Stimulated activated CD4-positive, alpha-beta T cell treated with anti-CD3 and anti-CD28 coated beads, Interleukin-1b, Interleukin-23, amount 100 ng/mL, for 48 hours (primary cell): ENCODE measurements at regions not wholly inside any gene's neighbourhood (a gene's known extent, or its start where the extent isn't known, plus 50 kb on each side); places are given as distances from the start of the nearest gene placed in this dataset.
"Not testable (repeated sequence)": the region's sequence is repeated elsewhere in the genome, so short reads cannot be mapped to it uniquely, and the experiment has no call there.

Source experiments
- DNase-seq: peaks from one replicate; pipeline ENCODE4 v3.0.0-alpha.2; 2020

GRCh38 chr10:105763611-105764010, 1122.5 kb downstream of the SORCS3 start:
- no peak for DNase-seq

- DNase-seq = no peak
Observed at GRCh38 chr10:105761576-105762260, 1120.6 kb downstream of the SORCS3 start.

- DNase-seq = no peak
Observed at GRCh38 chr10:105759669-105760068, 1118.6 kb downstream of the SORCS3 start.

GRCh38 chr10:105758209-105758998, 1117.3 kb downstream of the SORCS3 start:
- DNase-seq = no peak

GRCh38 chr10:105757302-105757701, 1116.2 kb downstream of the SORCS3 start:
- no peak for DNase-seq

- no peak for DNase-seq
Observed at GRCh38 chr10:105756386-105756785, 1115.3 kb downstream of the SORCS3 start.

GRCh38 chr10:105751688-105752087, 1110.6 kb downstream of the SORCS3 start:
- DNase-seq = no peak

- DNase-seq = no peak
Observed at GRCh38 chr10:105745596-105746148, 1104.6 kb downstream of the SORCS3 start.

- no peak for DNase-seq
Observed at GRCh38 chr10:105743343-105744056, 1102.4 kb downstream of the SORCS3 start.

- DNase-seq = no peak
Observed at GRCh38 chr10:105742923-105743322, 1101.8 kb downstream of the SORCS3 start.

- DNase-seq = no peak
Observed at GRCh38 chr10:105742184-105742583, 1101.1 kb downstream of the SORCS3 start.

GRCh38 chr10:105734479-105734878, 1093.4 kb downstream of the SORCS3 start:
- no peak for DNase-seq

GRCh38 chr10:105733924-105734323, 1092.8 kb downstream of the SORCS3 start:
- DNase-seq = no peak

- no peak for DNase-seq
Observed at GRCh38 chr10:105729428-105729827, 1088.3 kb downstream of the SORCS3 start.

- not testable (repeated sequence) for DNase-seq
Observed at GRCh38 chr10:105727586-105727985, 1086.5 kb downstream of the SORCS3 start.

GRCh38 chr10:105727131-105727530, 1086.0 kb downstream of the SORCS3 start:
- DNase-seq = no peak

- DNase-seq = no peak
Observed at GRCh38 chr10:105726149-105726548, 1085.1 kb downstream of the SORCS3 start.

GRCh38 chr10:105725007-105725406, 1083.9 kb downstream of the SORCS3 start:
- no peak for DNase-seq

GRCh38 chr10:105718207-105718995, 1077.3 kb downstream of the SORCS3 start:
- DNase-seq = no peak

GRCh38 chr10:105714728-105715127, 1073.6 kb downstream of the SORCS3 start:
- DNase-seq = no peak

GRCh38 chr10:105707603-105708002, 1066.5 kb downstream of the SORCS3 start:
- no peak for DNase-seq

GRCh38 chr10:105706281-105707026, 1065.4 kb downstream of the SORCS3 start:
- DNase-seq = no peak
